DND-41 (cell line): ENCODE measurements at regions not wholly inside any gene's neighbourhood (a gene's known extent, or its start where the extent isn't known, plus 50 kb on each side); places are given as distances from the start of the nearest gene placed in this dataset.
"Not testable (repeated sequence)": the region's sequence is repeated elsewhere in the genome, so short reads cannot be mapped to it uniquely, and the experiment has no call there.

Experiments used
- EZH2 ChIP-seq: IDR thresholded peaks from 3 replicates; pipeline ENCODE4 v1.6.1; 2012; ENCODE audit warnings: borderline replicate concordance, low read depth, mild to moderate bottlenecking, moderate library complexity, low read length, inconsistent platforms; ENCODE audit not compliant: severe bottlenecking
- TF ChIP-seq, protein P1 (sequence below): IDR thresholded peaks from 2 replicates; pipeline ENCODE4 v1.5.1; 2012; ENCODE audit warnings: borderline replicate concordance, low read length, moderate library complexity, mild to moderate bottlenecking; ENCODE audit not compliant: poor library complexity, severe bottlenecking; ENCODE audit errors: extremely low read depth

DNA sequence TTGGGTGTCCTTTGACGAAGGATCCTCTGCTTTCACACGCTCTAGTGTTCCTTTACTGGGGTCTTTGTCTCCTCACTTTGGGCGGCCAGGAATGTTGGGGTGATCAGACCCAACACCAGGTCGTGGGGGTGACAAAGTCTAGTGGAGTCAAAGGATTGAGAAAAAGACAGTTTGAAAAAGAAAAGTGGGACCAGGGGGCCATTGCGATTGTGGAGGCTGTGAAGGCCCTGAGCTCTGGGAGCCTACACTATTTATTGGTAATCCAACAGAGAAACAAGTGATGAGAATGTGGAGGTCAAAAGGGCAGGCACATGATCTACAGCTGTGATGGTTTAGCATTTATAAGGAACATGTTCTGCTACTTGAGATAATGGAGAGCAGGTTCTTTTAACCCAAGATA, 287.1 kb upstream of the MTPN start:
- TF ChIP-seq, protein P1, sequence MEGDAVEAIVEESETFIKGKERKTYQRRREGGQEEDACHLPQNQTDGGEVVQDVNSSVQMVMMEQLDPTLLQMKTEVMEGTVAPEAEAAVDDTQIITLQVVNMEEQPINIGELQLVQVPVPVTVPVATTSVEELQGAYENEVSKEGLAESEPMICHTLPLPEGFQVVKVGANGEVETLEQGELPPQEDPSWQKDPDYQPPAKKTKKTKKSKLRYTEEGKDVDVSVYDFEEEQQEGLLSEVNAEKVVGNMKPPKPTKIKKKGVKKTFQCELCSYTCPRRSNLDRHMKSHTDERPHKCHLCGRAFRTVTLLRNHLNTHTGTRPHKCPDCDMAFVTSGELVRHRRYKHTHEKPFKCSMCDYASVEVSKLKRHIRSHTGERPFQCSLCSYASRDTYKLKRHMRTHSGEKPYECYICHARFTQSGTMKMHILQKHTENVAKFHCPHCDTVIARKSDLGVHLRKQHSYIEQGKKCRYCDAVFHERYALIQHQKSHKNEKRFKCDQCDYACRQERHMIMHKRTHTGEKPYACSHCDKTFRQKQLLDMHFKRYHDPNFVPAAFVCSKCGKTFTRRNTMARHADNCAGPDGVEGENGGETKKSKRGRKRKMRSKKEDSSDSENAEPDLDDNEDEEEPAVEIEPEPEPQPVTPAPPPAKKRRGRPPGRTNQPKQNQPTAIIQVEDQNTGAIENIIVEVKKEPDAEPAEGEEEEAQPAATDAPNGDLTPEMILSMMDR, result not testable (repeated sequence)
- not testable (repeated sequence) for TF ChIP-seq EZH2
